Right lobe of liver (tissue), 4 donors: ENCODE measurements at regions not wholly inside any gene's neighbourhood (a gene's known extent, or its start where the extent isn't known, plus 50 kb on each side); places are given as distances from the start of the nearest gene placed in this dataset.

Experiments
- POLR2A ChIP-seq: fragments of 450-650 bp; IDR thresholded peaks from one replicate; pipeline ENCODE4 v1.6.1; 2017; ENCODE audit warnings: antibody characterized with exemption, mild to moderate bottlenecking
- TF ChIP-seq, protein P1 (sequence below), 4 donors: fragments of 200-600 bp in 3 of 4; fragments of 450-650 bp in 1 of 4; IDR thresholded peaks; one replicate each; pipeline versions ENCODE4 v1.5.1 to v1.8.0; 2016 to 2022; ENCODE audit warnings: antibody characterized with exemption in 4 of 4, mild to moderate bottlenecking in 2 of 4
- donor health status: DM: no; HTN: no; CAD: no.
- donor health status: DM: no; HTN: no; CAD: no.
- donor health status: DM: no; HTN: yes; CAD: no.

DNA sequence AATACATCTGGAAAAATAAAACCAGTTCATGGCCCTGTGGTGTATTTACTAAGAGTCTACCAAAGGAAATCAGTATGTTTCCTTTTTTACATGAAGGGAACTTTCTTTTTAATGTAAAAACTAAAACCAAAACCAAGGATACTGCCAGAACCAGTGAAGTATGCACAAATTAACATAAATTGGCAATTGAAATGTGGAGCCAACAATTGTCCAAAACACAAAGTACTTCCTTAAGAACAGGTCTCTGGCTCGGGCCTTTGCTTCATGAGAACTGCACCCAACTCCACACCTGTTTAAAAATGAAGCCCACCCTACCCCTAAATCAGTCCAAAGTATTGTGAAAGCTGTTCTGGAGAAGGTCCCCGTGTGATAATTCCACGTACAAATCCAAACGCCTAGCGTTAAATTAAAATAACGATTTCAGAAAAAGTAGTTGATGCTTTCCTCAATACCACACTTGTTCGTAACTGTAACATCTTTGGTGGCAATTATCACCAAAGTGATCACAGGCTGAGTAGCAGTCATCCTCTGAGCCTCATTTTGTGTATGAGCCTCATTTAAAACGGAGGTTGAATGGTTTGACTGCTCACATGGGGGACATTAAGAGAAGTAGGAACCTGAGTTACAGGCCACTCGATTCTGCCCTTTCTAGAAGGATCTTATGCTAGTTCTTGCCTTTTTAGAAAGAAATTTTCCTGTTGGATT lies 93.0 kb downstream of the GEMIN8 start:
- TF ChIP-seq, protein P1, sequence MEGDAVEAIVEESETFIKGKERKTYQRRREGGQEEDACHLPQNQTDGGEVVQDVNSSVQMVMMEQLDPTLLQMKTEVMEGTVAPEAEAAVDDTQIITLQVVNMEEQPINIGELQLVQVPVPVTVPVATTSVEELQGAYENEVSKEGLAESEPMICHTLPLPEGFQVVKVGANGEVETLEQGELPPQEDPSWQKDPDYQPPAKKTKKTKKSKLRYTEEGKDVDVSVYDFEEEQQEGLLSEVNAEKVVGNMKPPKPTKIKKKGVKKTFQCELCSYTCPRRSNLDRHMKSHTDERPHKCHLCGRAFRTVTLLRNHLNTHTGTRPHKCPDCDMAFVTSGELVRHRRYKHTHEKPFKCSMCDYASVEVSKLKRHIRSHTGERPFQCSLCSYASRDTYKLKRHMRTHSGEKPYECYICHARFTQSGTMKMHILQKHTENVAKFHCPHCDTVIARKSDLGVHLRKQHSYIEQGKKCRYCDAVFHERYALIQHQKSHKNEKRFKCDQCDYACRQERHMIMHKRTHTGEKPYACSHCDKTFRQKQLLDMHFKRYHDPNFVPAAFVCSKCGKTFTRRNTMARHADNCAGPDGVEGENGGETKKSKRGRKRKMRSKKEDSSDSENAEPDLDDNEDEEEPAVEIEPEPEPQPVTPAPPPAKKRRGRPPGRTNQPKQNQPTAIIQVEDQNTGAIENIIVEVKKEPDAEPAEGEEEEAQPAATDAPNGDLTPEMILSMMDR (IDR thresholded peaks at IDR 0.05), result no peak
- TF ChIP-seq POLR2A, result no peak
